ENCODE measurements at regions not wholly inside any gene's neighbourhood (a gene's known extent, or its start where the extent isn't known, plus 50 kb on each side); places are given as distances from the start of the nearest gene placed in this dataset.

DNA sequence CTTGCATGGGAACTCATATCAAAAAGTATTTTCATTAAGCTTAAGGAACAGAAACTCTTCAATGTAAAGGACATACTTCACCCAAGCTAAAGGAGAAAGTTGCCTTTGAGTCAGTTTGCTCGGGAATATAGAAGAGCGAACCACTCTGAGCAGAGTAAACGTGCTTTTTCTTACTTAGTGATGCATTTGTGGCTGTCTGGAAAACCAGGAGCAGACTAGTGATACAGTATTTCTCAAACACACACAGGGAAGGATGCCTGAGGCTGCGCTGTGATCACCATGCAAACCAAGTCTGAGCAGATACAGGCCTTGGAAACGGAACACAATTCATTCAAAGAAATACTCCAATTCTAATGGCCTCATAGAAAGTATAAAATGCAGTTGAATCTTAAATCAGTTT, 121.0 kb upstream of the CDIN1 start:
- ChIA-PET POLR2A (no interaction called here), CTCF (interaction anchor here (1.3 kb wide), 1 partner anchor 11 kb away, joined by 3 read pairs; no protein-coding TSS in a partner anchor)
- H3K4me3 ChIP-seq (ENCODE audit: low read depth, low read length), result no peak overlapping the region
- TF ChIP-seq, protein P1, sequence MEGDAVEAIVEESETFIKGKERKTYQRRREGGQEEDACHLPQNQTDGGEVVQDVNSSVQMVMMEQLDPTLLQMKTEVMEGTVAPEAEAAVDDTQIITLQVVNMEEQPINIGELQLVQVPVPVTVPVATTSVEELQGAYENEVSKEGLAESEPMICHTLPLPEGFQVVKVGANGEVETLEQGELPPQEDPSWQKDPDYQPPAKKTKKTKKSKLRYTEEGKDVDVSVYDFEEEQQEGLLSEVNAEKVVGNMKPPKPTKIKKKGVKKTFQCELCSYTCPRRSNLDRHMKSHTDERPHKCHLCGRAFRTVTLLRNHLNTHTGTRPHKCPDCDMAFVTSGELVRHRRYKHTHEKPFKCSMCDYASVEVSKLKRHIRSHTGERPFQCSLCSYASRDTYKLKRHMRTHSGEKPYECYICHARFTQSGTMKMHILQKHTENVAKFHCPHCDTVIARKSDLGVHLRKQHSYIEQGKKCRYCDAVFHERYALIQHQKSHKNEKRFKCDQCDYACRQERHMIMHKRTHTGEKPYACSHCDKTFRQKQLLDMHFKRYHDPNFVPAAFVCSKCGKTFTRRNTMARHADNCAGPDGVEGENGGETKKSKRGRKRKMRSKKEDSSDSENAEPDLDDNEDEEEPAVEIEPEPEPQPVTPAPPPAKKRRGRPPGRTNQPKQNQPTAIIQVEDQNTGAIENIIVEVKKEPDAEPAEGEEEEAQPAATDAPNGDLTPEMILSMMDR (IDR thresholded peaks at IDR 0.05; ENCODE audit: insufficient read depth, low read length, missing control alignments), result no peak
- DNase-seq (ENCODE audit: low read depth, low spot score), result no peak

DNA sequence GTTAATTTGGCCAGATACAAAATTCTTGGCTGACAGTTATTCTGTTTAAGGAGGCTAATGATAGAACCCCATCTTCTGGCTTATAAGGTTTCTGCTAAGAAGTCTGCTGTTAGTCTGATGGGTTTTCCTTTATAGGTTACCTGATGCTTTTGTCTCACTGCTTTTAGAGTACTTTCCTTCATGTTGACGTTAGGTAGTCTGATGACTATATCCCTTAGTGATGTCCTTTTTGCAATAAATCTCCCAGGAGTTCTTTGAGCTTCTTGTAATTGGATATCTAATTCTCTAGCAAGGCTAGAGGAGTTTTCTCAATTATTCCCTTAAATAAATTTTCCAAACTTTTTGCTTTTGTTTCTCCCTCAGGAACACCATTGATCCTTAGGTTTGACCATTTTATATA, 114.1 kb upstream of the CDIN1 start:
- H3K4me3 ChIP-seq (ENCODE audit: low read depth, low read length), result no peak overlapping the region
- POLR2A ChIA-PET, result no interaction called here
- no peak for DNase-seq (ENCODE audit: low read depth, low spot score)
- CTCF ChIA-PET, result interaction anchor here (1.2 kb wide), 1 partner anchor 36 kb away, joined by 3 read pairs; no protein-coding TSS in a partner anchor
- TF ChIP-seq, protein P1 (IDR thresholded peaks at IDR 0.05; ENCODE audit: insufficient read depth, low read length, missing control alignments), result no peak

DNA sequence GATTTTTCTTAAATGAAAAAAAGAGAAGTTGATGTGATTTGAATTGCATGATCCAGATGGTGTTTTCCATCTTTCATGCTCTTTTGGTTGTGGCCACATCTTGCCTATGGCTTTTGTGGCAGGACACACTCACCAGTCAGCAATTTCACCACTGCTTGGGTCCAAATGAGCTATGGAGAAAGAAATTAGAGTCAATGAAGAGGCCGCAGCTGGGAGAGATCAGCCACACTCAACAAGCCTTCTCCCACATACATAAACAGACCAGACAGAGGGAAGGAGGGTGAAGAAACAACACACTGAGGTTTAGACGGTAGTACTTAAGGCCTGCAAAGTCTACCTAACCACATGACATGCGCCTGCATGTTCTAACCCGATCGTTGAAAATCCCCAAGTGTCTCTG, 110.7 kb upstream of the CDIN1 start:
- ChIA-PET POLR2A (interaction anchor here (1.6 kb wide), 1 partner anchor 40 kb away, joined by 8 read pairs; no protein-coding TSS in a partner anchor), CTCF (interaction anchor here (1.4 kb wide), 1 partner anchor 10 kb away, joined by 3 read pairs; no protein-coding TSS in a partner anchor)
- DNase-seq (ENCODE audit: low read depth, low spot score), result peak; percentile 76
- no peak overlapping the region for H3K4me3 ChIP-seq (ENCODE audit: low read depth, low read length)
- TF ChIP-seq, protein P1 (IDR thresholded peaks at IDR 0.05; ENCODE audit: insufficient read depth, low read length, missing control alignments), result no peak

DNA sequence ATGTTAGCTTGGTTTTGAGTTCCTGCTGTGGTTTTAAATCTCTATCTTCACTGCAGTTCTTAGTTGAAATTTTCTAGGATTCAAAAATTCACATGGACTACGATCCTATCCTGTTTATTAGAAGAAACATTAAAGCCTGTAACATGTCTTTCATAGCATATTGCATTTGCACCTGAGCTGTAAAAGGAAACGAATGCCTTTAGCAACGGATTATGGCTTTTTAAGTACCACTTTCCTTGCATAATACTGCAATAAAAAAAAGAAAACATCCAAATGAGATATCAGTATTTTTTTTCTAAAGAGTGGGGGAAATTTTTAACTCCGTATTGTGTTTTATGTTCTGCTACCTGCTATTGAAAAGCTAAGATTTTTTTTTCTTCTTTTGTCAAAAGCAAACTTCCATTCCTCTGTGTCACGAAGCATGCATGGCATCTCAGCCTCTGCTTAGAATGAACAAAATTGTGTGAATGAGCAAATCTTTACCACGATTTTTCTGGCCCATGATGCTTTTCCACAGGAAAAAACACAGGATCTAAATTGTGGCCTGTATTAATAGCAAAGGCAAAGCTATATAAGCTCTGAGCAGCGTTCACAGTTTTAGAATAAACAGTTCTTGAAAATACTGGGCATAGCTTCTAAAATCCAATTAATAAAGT, 110.0 kb upstream of the CDIN1 start:
- ChIA-PET CTCF (interaction anchor here (1.4 kb wide), 2 partner anchors 11 to 31 kb away, joined by 3 to 4 read pairs; no protein-coding TSS in a partner anchor), POLR2A (interaction anchor here (1.6 kb wide), 1 partner anchor 41 kb away, joined by 8 read pairs; no protein-coding TSS in a partner anchor)
- H3K4me3 ChIP-seq (ENCODE audit: low read depth, low read length), result no peak overlapping the region
- peak; percentile 10 for DNase-seq (ENCODE audit: low read depth, low spot score)
- TF ChIP-seq, protein P1 (IDR thresholded peaks at IDR 0.05; ENCODE audit: insufficient read depth, low read length, missing control alignments), result no peak

DNA sequence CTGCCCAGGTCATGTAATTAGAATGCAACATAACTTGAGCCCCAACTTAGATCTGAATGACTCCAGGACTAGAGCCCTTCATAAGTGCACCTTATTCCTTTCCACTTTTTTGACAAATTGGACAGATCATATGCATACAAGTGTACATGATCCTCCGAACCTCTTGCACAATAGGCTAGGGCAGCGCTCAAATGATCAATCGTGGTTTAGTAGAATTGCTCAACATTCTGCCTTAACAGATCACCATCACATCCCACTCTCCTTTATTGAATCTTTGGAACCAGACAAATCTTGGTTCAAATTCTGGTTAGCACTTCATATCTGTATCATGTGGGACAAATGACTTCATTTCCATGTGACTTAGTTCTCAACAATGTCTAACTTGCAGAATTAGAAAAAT, 106.8 kb upstream of the CDIN1 start:
- DNase-seq (ENCODE audit: low read depth, low spot score), result no peak
- no peak overlapping the region for H3K4me3 ChIP-seq (ENCODE audit: low read depth, low read length)
- ChIA-PET POLR2A (no interaction called here), CTCF (no interaction called here)
- TF ChIP-seq, protein P1 (IDR thresholded peaks at IDR 0.05; ENCODE audit: insufficient read depth, low read length, missing control alignments), result no peak

DNA sequence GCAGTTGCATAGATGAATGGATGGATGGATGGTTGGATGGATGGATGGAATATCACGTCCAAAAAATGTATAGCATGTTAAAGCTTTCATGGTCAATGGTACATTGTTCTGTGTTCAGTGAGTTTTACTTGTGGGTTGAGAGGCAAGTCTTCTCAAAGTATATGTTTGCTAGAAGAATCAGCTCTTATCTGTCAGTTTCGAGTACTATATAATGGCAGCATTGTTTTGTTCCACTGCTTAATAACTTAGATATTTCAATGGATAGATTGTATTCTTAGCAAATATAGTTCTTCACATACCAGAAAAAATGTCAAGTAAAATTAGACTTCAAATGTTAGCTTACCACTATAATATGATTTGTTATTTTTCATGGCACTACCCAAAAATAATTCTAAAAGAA, 100.9 kb upstream of the CDIN1 start:
- TF ChIP-seq, protein P1 (IDR thresholded peaks at IDR 0.05; ENCODE audit: insufficient read depth, low read length, missing control alignments), result no peak
- CTCF ChIA-PET, result interaction anchor here (0.7 to 1.7 kb wide), 2 partner anchors 40 to 105 kb away, joined by 3 to 4 read pairs; no protein-coding TSS in a partner anchor
- H3K4me3 ChIP-seq (ENCODE audit: low read depth, low read length), result no peak overlapping the region
- no peak for DNase-seq (ENCODE audit: low read depth, low spot score)
- POLR2A ChIA-PET, result no interaction called here

Data from AG04449 (cell line).